Gastroesophageal sphincter (tissue), 4 donors: ENCODE measurements at regions not wholly inside any gene's neighbourhood (a gene's known extent, or its start where the extent isn't known, plus 50 kb on each side); places are given as distances from the start of the nearest gene placed in this dataset.

Experiments
- ATAC-seq: fragments of 150-250 bp; one replicate; pipeline ENCODE4 v1.9.1; 2016; ENCODE audit warnings: mild to moderate bottlenecking, moderate library complexity
- H3K27ac ChIP-seq, 4 donors: fragments of 200-600 bp; sonication (generic) in 3 of 4; 1 replicate in 3 of 4; 2 replicates in 1 of 4; pipeline ENCODE4 v1.5.1; 2016 to 2019
- H3K27me3 ChIP-seq: fragments of 200-600 bp; sonication (generic); one replicate; pipeline ENCODE4 v1.5.1; 2019
- H3K36me3 ChIP-seq, 2 donors: fragments of 200-600 bp; sonication (generic); one replicate each; pipeline ENCODE4 v1.5.1; 2019; ENCODE audit warnings: control low read depth in 1 of 2
- H3K4me1 ChIP-seq, 3 donors: fragments of 200-600 bp; sonication (generic); 1 replicate in 2 of 3; 2 replicates in 1 of 3; pipeline ENCODE4 v1.5.1; 2016 to 2019; ENCODE audit warnings: control low read depth in 2 of 3
- H3K4me3 ChIP-seq, 2 donors: fragments of 200-600 bp; sonication (generic); one replicate each; pipeline ENCODE4 v1.5.1; 2019; ENCODE audit warnings: mild to moderate bottlenecking in 1 of 2, moderate library complexity in 1 of 2
- H3K9me3 ChIP-seq, 3 donors: fragments of 200-600 bp; sonication (generic); one replicate each; pipeline ENCODE4 v1.5.1; 2017 to 2019; ENCODE audit warnings: control low read depth in 2 of 3
- CTCF ChIP-seq, 4 experiments: fragments of 200-600 bp in 2 of 4; fragments of 450-650 bp in 2 of 4; sonication (generic) in 1 of 4; IDR thresholded peaks; one replicate each; pipeline ENCODE4 v1.5.1; 2017 to 2019; ENCODE audit warnings: antibody characterized with exemption in 4 of 4, mild to moderate bottlenecking in 2 of 4, moderate library complexity in 2 of 4
- EP300 ChIP-seq: sonication (generic); formaldehyde crosslinking; IDR thresholded peaks from one replicate; pipeline ENCODE4 v1.6.1; 2017; ENCODE audit warnings: antibody characterized with exemption, mild to moderate bottlenecking
- POLR2A ChIP-seq, 2 donors: fragments of 450-650 bp; IDR thresholded peaks; one replicate each; pipeline ENCODE4 v1.6.1; 2017; ENCODE audit warnings: antibody characterized with exemption in 2 of 2, mild to moderate bottlenecking in 2 of 2, moderate library complexity in 1 of 2
- POLR2AphosphoS5 ChIP-seq: sonication (generic); formaldehyde crosslinking; IDR thresholded peaks from one replicate; pipeline ENCODE4 v1.6.1; 2017; ENCODE audit warnings: antibody characterized with exemption
- WGBS, 2 donors: methylation state at CpG; one replicate each; pipeline ENCODE4 v1.1.5; 2018; ENCODE audit warnings: low coverage in 1 of 2; 5-methylcytosine and 5-hydroxymethylcytosine counted together

GRCh38 chr17:72244956-72245355 lies 124.1 kb downstream of the SOX9 start:
- Histone ChIP-seq H3K4me3 (no peak overlapping the region), H3K27me3 (no peaks in the 10 kb centered on the region), H3K36me3 (no peaks in the 10 kb centered on the region), H3K4me1 (no peaks in the 10 kb centered on the region), H3K27ac (no peak overlapping the region), H3K9me3 (peaks cover 0 to 27% (median 0%) of the 10 kb centered on the region in 3 donors)
- WGBS, 2 donors, result 64% methylated on average over 2 of the region's 2 CpGs; no CpG with 5 or more reads in 1 of the 2 donors
- TF ChIP-seq POLR2AphosphoS5 (no peak), POLR2A (IDR thresholded peaks at IDR 0.05) (no peak), CTCF (IDR thresholded peaks at IDR 0.05) (no peak)
- ATAC-seq, result no peak

- Histone ChIP-seq H3K36me3 (no peaks in the 10 kb centered on the region), H3K27ac (no peak overlapping the region), H3K27me3 (no peaks in the 10 kb centered on the region), H3K9me3 (peaks cover 0 to 26% (median 0%) of the 10 kb centered on the region in 3 donors), H3K4me3 (no peak overlapping the region), H3K4me1 (no peaks in the 10 kb centered on the region)
- WGBS, 2 donors, result 69 to 83% methylated on average over 4 of the region's 5 CpGs
- TF ChIP-seq POLR2AphosphoS5 (no peak), POLR2A (IDR thresholded peaks at IDR 0.05) (no peak)
- ATAC-seq, result no peak
Observed at GRCh38 chr17:72249441-72249840, 128.6 kb downstream of the SOX9 start.

- Histone ChIP-seq H3K27ac (no peak overlapping the region), H3K36me3 (no peaks in the 10 kb centered on the region), H3K27me3 (no peaks in the 10 kb centered on the region), H3K9me3 (peaks cover 0 to 19% (median 0%) of the 10 kb centered on the region in 3 donors), H3K4me1 (no peaks in the 10 kb centered on the region), H3K4me3 (no peak overlapping the region)
- no peak for ATAC-seq
- 67 to 70% methylated on average over 1 of the region's 1 CpG for WGBS, 2 donors
- TF ChIP-seq POLR2AphosphoS5, result no peak
- no peak for TF ChIP-seq CTCF (IDR thresholded peaks at IDR 0.05)
- no peak for TF ChIP-seq EP300
- no peak for TF ChIP-seq POLR2A (IDR thresholded peaks at IDR 0.05)
Observed at GRCh38 chr17:72250206-72250605, 129.4 kb downstream of the SOX9 start.

- WGBS, 2 donors, result 73% methylated on average over 3 of the region's 3 CpGs; no CpG with 5 or more reads in 1 of the 2 donors
- Histone ChIP-seq H3K4me1 (no peaks in the 10 kb centered on the region), H3K36me3 (no peaks in the 10 kb centered on the region), H3K4me3 (no peak overlapping the region), H3K27ac (no peak overlapping the region), H3K27me3 (no peaks in the 10 kb centered on the region), H3K9me3 (peaks cover 0 to 12% (median 0%) of the 10 kb centered on the region in 3 donors)
- no peak for ATAC-seq
- TF ChIP-seq POLR2A (IDR thresholded peaks at IDR 0.05) (no peak), EP300 (no peak), CTCF (IDR thresholded peaks at IDR 0.05) (no peak), POLR2AphosphoS5 (no peak)
Observed at GRCh38 chr17:72253597-72253996, 132.8 kb downstream of the SOX9 start.

GRCh38 chr17:72254808-72255449 lies 134.1 kb downstream of the SOX9 start:
- no peaks in the 10 kb centered on the region for H3K36me3 ChIP-seq
- H3K4me3 ChIP-seq, result no peak overlapping the region
- ATAC-seq, result no peak
- TF ChIP-seq EP300 (no peak), POLR2A (IDR thresholded peaks at IDR 0.05) (no peak), POLR2AphosphoS5 (no peak), CTCF (IDR thresholded peaks at IDR 0.05) (no peak)
- WGBS, 2 donors, result 88 to 100% methylated on average over 1 of the region's 4 CpGs
- no peaks in the 10 kb centered on the region for H3K27me3 ChIP-seq
- H3K4me1 ChIP-seq, result no peaks in the 10 kb centered on the region
- peaks cover 0 to 12% (median 0%) of the 10 kb centered on the region in 3 donors for H3K9me3 ChIP-seq
- H3K27ac ChIP-seq, result no peak overlapping the region
